Astrocyte (in vitro differentiated cells and primary cell): ENCODE measurements at regions not wholly inside any gene's neighbourhood (a gene's known extent, or its start where the extent isn't known, plus 50 kb on each side); places are given as distances from the start of the nearest gene placed in this dataset.

Experiments
- DNase-seq: peaks from one replicate; pipeline ENCODE4 v3.0.0-alpha.2; 2010; ENCODE audit warnings: low read depth
- FAIRE-seq: peaks from 2 replicates; lab custom pipeline; 2011; peaks lifted over from hg19 to GRCh38; lab: Jason Lieb, UNC
- H2AFZ ChIP-seq: 2 replicates; pipeline ENCODE4 v1.6.0; 2012; ENCODE audit warnings: low read depth, low read length, inconsistent platforms
- H3K27ac ChIP-seq: 2 replicates; pipeline ENCODE4 v1.5.1; 2011; ENCODE audit warnings: low read depth, low read length, inconsistent platforms
- H3K27me3 ChIP-seq: 2 replicates; pipeline ENCODE4 v1.6.0; 2011; ENCODE audit warnings: low read length, inconsistent platforms; ENCODE audit not compliant: insufficient read depth
- H3K36me3 ChIP-seq: 2 replicates; pipeline ENCODE4 v1.5.1; 2011; ENCODE audit warnings: low read length, inconsistent platforms; ENCODE audit not compliant: insufficient read depth
- H3K4me1 ChIP-seq: 2 replicates; pipeline ENCODE4 v1.5.1; 2011; ENCODE audit warnings: low read length, inconsistent platforms; ENCODE audit not compliant: insufficient read depth
- H3K4me2 ChIP-seq: 2 replicates; pipeline ENCODE4 v1.6.0; 2012; ENCODE audit warnings: low read length, inconsistent platforms
- H3K4me3 ChIP-seq: 2 replicates; pipeline ENCODE4 v1.5.1; 2011; ENCODE audit warnings: low read depth, mild to moderate bottlenecking, low read length, inconsistent platforms; ENCODE audit not compliant: insufficient read depth
- H3K79me2 ChIP-seq: 2 replicates; pipeline ENCODE4 v1.6.0; 2012; ENCODE audit warnings: mild to moderate bottlenecking, low read length, inconsistent platforms; ENCODE audit not compliant: insufficient read depth
- H3K9ac ChIP-seq: 2 replicates; pipeline ENCODE4 v1.6.0; 2012; ENCODE audit warnings: mild to moderate bottlenecking, low read length, inconsistent platforms
- H3K9me3 ChIP-seq: 2 replicates; pipeline ENCODE4 v1.5.1; 2012; ENCODE audit warnings: low read depth, mild to moderate bottlenecking, low read length, inconsistent platforms; ENCODE audit not compliant: insufficient read depth
- H4K20me1 ChIP-seq: 2 replicates; pipeline ENCODE4 v1.6.0; 2012; ENCODE audit warnings: low read length, inconsistent platforms; ENCODE audit not compliant: insufficient read depth
- H3K27ac Mint-ChIP-seq: one replicate; pipeline ENCODE4 v1.8.0; 2021; ENCODE audit warnings: mild to moderate bottlenecking, mixed read lengths; ENCODE audit not compliant: unreplicated experiment
- H3K27me3 Mint-ChIP-seq: one replicate; pipeline ENCODE4 v1.8.0; 2021; ENCODE audit warnings: low read depth, mixed read lengths; ENCODE audit not compliant: unreplicated experiment
- H3K36me3 Mint-ChIP-seq: one replicate; pipeline ENCODE4 v1.8.0; 2021; ENCODE audit warnings: low read depth, mixed read lengths; ENCODE audit not compliant: unreplicated experiment
- H3K4me1 Mint-ChIP-seq: one replicate; pipeline ENCODE4 v1.8.0; 2021; ENCODE audit warnings: low read depth, mixed read lengths; ENCODE audit not compliant: unreplicated experiment
- H3K4me3 Mint-ChIP-seq: one replicate; pipeline ENCODE4 v1.8.0; 2021; ENCODE audit warnings: mild to moderate bottlenecking, moderate library complexity, mixed read lengths; ENCODE audit not compliant: unreplicated experiment
- H3K9me3 Mint-ChIP-seq: one replicate; pipeline ENCODE4 v1.8.0; 2021; ENCODE audit warnings: mild to moderate bottlenecking, mixed read lengths; ENCODE audit not compliant: unreplicated experiment
- CTCF ChIP-seq: IDR thresholded peaks from 2 replicates; pipeline ENCODE4 v1.5.1; 2011; ENCODE audit warnings: low read depth, mild to moderate bottlenecking, inconsistent platforms, low read length, moderate library complexity; ENCODE audit not compliant: insufficient read depth
- EZH2 ChIP-seq: IDR thresholded peaks from 2 replicates; pipeline ENCODE4 v1.6.1; 2012; ENCODE audit warnings: mild to moderate bottlenecking, low read length, inconsistent platforms; ENCODE audit not compliant: insufficient read depth

GRCh38 chr12:72189266-72189665 is 82.9 kb upstream of the TRHDE start:
- no peaks in the 10 kb centered on the region for H3K27me3 Mint-ChIP-seq
- TF ChIP-seq EZH2 (no peak), CTCF (no peak)
- no peak for FAIRE-seq

GRCh38 chr12:72191761-72192160 is 80.4 kb upstream of the TRHDE start:
- H3K27me3 ChIP-seq, result no peaks in the 10 kb centered on the region
- no peak overlapping the region for H2AFZ ChIP-seq
- Mint-ChIP-seq H3K9me3 (peaks cover 4% of the 10 kb centered on the region), H3K27me3 (no peaks in the 10 kb centered on the region), H3K4me3 (no peak overlapping the region), H3K36me3 (no peaks in the 10 kb centered on the region), H3K27ac (no peak overlapping the region), H3K4me1 (peaks cover 3% of the 10 kb centered on the region)
- FAIRE-seq, result no peak
- no peaks in the 10 kb centered on the region for H3K9me3 ChIP-seq
- no peak for DNase-seq
- no peak overlapping the region for H3K4me3 ChIP-seq
- no peaks in the 10 kb centered on the region for H4K20me1 ChIP-seq
- H3K4me2 ChIP-seq, result no peak overlapping the region
- H3K79me2 ChIP-seq, result no peaks in the 10 kb centered on the region
- no peak for TF ChIP-seq CTCF
- TF ChIP-seq EZH2, result no peak
- H3K9ac ChIP-seq, result no peak overlapping the region
- H3K4me1 ChIP-seq, result no peaks in the 10 kb centered on the region
- no peak overlapping the region for H3K27ac ChIP-seq
- H3K36me3 ChIP-seq, result no peaks in the 10 kb centered on the region

More at GRCh38 chr12:72189266-72189665, 82.9 kb upstream of the TRHDE start:
- no peak for DNase-seq
- Histone ChIP-seq H3K36me3 (no peaks in the 10 kb centered on the region), H3K9ac (no peak overlapping the region), H3K4me3 (no peak overlapping the region), H3K4me2 (no peak overlapping the region), H2AFZ (no peak overlapping the region), H3K27me3 (no peaks in the 10 kb centered on the region), H3K4me1 (no peaks in the 10 kb centered on the region), H4K20me1 (no peaks in the 10 kb centered on the region), H3K27ac (no peak overlapping the region), H3K9me3 (no peaks in the 10 kb centered on the region), H3K79me2 (no peaks in the 10 kb centered on the region)
- Mint-ChIP-seq H3K4me3 (no peak overlapping the region), H3K27ac (no peak overlapping the region), H3K36me3 (no peaks in the 10 kb centered on the region), H3K4me1 (no peaks in the 10 kb centered on the region), H3K9me3 (peaks cover 2% of the 10 kb centered on the region)

GRCh38 chr12:72197790-72198189 is 74.4 kb upstream of the TRHDE start:
- Histone ChIP-seq H3K79me2 (no peaks in the 10 kb centered on the region), H4K20me1 (no peaks in the 10 kb centered on the region), H3K27ac (no peak overlapping the region), H2AFZ (no peak overlapping the region), H3K9ac (no peak overlapping the region), H3K4me3 (no peak overlapping the region), H3K4me2 (no peak overlapping the region), H3K9me3 (no peaks in the 10 kb centered on the region), H3K36me3 (no peaks in the 10 kb centered on the region), H3K4me1 (no peaks in the 10 kb centered on the region), H3K27me3 (no peaks in the 10 kb centered on the region)
- H3K27me3 Mint-ChIP-seq, result no peaks in the 10 kb centered on the region
- FAIRE-seq (no peak), DNase-seq (no peak)
- no peak overlapping the region for H3K4me3 Mint-ChIP-seq
- TF ChIP-seq CTCF, result no peak
- no peak for TF ChIP-seq EZH2
- peaks cover 3% of the 10 kb centered on the region for H3K4me1 Mint-ChIP-seq
- H3K27ac Mint-ChIP-seq, result no peak overlapping the region
- H3K9me3 Mint-ChIP-seq, result peaks cover 5% of the 10 kb centered on the region
- H3K36me3 Mint-ChIP-seq, result no peaks in the 10 kb centered on the region
